ENCODE measurements at regions not wholly inside any gene's neighbourhood (a gene's known extent, or its start where the extent isn't known, plus 50 kb on each side); places are given as distances from the start of the nearest gene placed in this dataset.
"Not testable (repeated sequence)": the region's sequence is repeated elsewhere in the genome, so short reads cannot be mapped to it uniquely, and the experiment has no call there.

- no peak for DNase-seq
Observed at GRCh38 chr3:839981-840380, 252.8 kb upstream of the CNTN6 start.

DNA sequence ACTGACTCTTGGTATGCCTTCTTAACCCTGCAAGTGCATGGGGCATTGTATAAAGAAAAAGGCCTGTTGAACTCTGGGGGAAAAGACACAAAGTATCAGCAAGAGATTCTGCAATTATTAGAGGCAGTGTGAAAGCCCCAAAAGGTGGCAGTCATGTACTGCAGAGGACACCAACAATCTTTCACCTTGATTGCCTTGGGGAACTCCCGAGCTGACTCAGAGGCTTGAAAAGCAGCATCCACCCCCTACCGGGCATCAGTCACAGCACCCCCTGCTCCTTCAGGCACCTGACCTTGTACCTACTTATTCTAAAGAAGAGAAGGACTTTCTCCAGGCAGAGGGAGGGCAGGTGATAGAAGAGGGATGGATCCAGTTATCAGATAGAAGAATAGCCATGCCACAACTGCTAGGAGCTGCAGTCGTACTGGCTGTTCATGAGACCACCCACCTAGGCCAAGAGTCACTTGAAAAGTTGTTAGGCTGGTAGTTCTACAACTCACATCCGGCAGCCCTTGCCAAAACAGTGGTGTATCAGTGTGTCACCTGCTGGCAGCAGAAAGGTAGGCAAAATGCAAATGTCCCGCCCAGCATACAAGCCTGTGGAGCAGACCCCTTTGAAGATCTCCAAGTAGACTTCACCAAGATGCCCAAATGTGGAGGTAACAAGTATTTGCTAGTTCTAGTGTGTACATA, 241.6 kb upstream of the CNTN6 start:
- DNase-seq, result no peak

DNA sequence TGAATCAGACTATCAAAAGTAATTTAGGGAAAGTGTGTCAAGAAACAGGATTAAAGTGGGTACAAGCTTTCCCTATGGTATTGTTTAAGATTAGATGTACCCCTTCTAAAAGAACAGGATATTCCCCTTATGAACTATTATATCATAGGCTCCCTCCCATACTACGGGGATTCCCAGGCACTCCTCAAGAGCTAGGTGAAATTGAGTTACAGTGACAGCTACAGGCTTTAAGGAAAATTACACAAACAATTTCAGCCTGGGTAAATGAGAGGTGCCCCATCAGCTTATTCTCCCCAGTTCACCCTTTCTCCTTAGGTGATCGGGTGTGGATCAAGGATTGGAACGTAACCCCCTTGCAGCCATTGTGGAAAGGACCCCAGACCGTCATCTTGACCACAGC, 240.8 kb upstream of the CNTN6 start:
- peak; percentile 3 for DNase-seq

DNA sequence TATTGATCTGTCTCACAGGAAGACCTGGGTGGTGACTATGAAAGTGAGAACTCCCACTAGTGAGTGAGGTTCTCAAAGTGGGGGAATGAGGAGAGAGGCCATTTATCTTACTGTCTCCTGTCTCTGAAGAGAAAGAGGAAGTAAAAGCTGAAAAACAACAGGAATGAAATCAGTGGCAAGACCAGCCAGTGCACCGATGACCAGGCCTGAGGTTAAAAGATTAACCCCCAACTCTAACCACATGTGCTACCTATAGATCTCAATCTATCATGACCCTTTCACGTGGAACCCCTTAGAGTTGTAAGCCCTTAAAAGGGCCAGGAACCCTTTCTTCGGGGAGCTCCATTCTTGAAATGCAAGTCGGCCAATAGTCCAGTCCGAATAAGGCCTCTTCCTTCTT, 239.3 kb upstream of the CNTN6 start:
- DNase-seq, result no peak

GRCh38 chr3:859135-859534, 233.7 kb upstream of the CNTN6 start:
- DNase-seq, result no peak

DNA sequence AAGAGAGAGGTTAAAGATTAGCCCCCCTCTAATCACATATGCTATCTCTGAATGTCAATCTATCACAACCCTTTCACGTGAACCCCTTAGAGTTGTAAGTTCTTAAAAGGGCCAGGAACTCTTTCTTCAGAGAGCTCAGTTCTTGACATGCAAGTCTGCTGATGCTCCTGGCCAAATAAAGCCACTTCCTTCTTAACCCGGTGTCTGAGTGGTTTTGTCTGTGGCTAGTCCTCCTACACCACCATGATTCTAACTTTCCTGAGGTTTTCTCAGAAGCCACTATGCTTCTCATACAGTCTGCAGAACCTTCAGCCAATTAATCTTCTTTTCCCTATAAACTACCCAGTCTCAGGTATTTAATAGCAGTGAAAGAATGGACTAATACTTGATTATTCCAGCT, 231.1 kb upstream of the CNTN6 start:
- no peak for DNase-seq

DNA sequence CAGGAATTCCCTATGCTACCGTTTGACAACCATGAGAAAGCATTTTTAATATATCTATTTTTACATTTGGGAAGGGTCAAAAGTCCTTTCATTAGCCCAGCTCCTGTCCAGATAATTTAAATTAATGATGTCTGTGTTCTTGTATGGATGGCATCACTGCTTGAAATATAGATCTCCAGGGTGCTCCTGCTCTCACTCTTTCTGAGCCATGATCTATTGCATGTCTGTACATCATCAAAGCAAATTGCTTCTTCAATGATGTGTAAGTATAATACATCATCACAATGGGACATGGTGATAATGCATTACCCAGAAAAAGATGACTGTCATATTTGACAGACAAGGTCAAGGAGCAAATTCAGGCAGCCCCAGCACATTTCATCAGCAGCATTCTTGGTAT, 223.6 kb upstream of the CNTN6 start:
- no peak for DNase-seq

DNA sequence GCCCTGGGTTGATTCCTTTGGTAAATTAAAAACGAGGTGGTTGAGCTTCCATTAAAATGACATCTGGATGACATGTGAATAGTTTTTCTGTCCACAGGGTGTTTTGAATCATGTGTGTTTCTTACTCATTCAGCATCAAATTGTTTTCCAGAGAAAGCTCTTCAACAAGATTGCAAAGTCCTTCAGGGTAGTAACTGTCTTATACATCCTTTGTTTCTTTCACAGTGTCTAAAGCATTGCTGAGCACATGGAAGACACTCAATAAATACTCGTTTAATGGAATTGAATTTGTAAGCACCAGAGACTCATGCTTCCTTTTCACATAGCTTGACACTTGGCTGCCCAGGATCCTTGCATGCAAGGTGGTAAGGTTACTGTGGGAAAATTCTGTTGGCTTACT, 223.1 kb upstream of the CNTN6 start:
- DNase-seq, result no peak

GRCh38 chr3:871651-872050, 221.2 kb upstream of the CNTN6 start:
- no peak for DNase-seq

DNA sequence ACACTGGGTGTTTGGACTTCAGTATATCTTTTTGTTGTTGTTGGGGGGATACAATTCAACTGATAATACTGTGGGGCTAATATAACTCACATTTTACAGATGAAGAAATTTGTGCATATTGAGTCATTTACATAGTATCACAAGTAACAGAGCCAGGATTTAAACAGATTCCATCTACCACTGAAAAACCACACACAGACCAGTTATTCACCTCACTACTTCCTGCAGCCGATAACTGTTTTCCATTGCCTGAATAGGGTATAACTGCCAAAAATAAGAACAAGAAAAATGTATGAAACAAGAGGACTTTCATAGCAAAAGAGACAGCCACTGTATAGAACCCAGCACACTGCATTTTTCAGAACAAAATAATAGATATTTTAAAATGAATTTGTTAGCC, 215.8 kb upstream of the CNTN6 start:
- DNase-seq, result no peak

- no peak for DNase-seq
Observed at GRCh38 chr3:878746-879145, 214.1 kb upstream of the CNTN6 start.

GRCh38 chr3:880371-880770, 212.5 kb upstream of the CNTN6 start:
- no peak for DNase-seq

GRCh38 chr3:882533-882932, 210.3 kb upstream of the CNTN6 start:
- DNase-seq, result no peak

- DNase-seq, result peak; percentile 8
Observed at GRCh38 chr3:901953-902778, 190.7 kb upstream of the CNTN6 start.

DNA sequence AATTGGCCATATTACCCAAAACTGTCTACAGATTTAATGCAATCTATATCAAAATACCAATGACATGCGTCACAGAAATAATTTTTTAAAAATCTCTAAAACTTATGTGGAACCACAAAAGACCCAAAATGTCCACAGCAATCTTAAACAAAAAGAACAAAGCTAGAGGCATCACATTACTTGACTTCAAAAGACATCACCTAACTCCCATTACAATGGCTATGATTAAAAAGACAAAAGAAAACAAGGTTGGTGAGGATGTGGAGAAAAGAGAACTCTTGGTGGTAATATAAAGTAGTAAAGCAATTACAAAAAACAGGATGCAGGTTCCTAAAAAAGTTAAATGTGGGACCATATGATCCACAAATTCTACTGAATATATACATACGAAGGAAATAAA, 187.6 kb upstream of the CNTN6 start:
- DNase-seq, result no peak

GRCh38 chr3:906739-907138, 186.1 kb upstream of the CNTN6 start:
- DNase-seq, result no peak

DNA sequence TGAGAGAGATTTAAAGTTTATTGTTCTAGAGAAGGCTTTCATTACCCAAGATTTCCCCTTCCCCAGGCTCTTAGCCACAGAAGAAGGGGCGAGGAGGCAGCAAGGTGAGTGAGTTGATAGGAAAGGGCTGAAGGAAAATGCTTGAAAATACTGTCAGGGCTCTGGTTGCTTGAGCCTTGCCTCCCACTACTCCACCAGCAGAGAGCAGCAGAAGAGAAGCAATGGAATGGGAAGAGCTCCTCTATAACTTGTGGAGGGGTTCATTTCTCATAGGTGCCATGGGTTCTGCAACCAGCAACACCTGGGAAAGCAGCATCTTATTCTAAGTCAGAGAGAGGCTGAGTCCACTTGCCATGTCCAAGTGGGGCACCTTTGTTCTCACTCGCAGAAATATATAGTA, 184.0 kb upstream of the CNTN6 start:
- DNase-seq, result peak; percentile 46

DNA sequence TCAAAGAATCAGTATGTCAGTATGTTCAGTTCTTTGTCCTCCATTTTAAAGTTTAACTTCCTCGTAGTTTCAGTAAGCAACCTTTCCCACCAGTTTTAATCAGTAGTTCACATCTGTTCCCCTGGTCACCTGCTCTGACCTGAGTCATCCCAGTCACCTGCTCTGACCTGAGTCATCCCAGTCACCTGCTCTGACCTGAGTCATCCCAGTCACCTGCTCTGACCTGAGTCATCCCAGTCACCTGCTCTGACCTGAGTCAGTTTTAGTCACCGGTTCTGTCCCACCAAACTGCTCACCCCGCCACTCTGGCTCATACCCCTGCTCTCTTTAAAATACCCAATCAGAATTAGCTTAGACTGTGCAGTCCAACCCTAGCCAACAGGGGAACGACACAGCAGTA, 180.1 kb upstream of the CNTN6 start:
- DNase-seq, result not testable (repeated sequence)

GRCh38 chr3:923161-923910, 169.5 kb upstream of the CNTN6 start:
- DNase-seq, result no peak

- no peak for DNase-seq
Observed at GRCh38 chr3:930866-931265, 162.0 kb upstream of the CNTN6 start.

GRCh38 chr3:933326-933725, 159.5 kb upstream of the CNTN6 start:
- DNase-seq, result peak; percentile 40

DNA sequence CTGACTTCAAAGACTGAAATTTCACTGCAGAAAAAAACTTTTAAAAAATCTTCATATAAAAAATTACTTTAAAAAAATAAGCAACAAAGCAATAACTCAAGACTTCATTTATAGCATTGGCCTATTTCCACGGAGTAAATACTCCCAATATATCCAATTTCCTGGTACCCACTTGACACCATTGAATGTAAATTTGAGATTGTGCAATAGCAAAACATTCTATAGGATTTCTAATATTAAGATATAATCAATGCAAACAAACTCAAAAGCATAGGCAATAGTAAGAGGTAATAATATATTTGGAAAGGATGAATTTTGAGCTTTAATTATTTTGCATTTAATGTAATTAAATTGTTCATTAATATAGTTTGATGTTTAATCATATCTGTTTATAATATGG, 148.0 kb upstream of the CNTN6 start:
- DNase-seq, result no peak

GRCh38 chr3:945738-946137, 147.1 kb upstream of the CNTN6 start:
- DNase-seq, result no peak

- no peak for DNase-seq
Observed at GRCh38 chr3:952906-953305, 139.9 kb upstream of the CNTN6 start.
